ENCODE measurements at regions not wholly inside any gene's neighbourhood (a gene's known extent, or its start where the extent isn't known, plus 50 kb on each side); places are given as distances from the start of the nearest gene placed in this dataset.

DNA sequence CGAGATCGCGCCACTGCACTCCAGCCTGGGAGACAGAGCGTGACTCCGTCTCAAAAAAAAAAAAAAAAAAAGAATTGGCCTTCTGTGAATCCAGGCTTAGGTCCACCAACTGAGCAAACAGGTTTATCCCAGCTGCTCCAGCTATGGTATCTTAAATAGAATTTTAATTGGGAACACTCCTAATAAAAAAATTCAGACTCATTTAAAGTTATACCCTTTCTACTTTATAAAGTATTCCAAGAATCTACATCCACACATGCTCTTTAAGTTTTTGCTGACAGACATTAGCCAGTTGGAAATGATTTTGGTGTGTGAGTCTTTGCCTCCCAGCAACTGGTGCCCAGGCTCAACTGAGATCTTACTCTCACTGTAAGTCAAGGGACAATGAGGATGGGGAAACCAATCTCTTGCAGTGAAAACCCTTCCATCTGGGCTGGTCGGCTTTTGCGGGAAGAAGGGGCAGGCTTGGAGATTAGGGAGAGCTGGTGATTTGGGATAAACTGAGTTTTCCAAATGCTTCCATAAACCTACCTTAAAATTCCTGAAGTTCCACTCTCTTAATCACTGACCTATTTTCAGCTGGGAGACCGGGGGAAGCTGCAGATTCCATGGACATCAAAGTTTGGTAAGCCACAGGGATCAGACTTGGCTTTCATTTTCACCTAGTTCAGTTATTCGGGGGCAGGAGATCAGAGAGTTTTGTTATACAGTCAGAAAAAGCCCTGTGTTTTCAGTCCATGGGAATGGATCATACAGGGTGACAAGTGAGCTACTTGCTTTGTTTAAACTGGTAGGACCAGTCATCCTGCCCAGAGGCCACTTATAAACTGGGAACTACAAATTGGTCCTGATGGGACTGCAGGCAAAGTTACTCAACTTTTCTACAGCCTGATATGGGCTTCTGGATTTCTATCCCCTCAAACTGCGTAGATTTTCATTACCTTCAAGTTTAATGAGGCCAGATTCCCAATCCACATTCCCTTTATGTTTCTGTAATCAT is 89.3 kb upstream of the ZNF746 start:
- no peak overlapping the region for H3K4me3 ChIP-seq (replicated peaks in 1 of 3; ENCODE audit: insufficient read depth in 1 of 3, low read depth in 2 of 3, low read length in 3 of 3)
- no peak overlapping the region for H3K9ac ChIP-seq (ENCODE audit: insufficient read depth, low read depth, low read length)
- DNase-seq (ENCODE audit: low spot score) (no peak), ATAC-seq (no peak), FAIRE-seq (no peak)
- H4K20me1 ChIP-seq (ENCODE audit: insufficient read depth, low read length), result no peaks in the 10 kb centered on the region
- H3K27me3 ChIP-seq (ENCODE audit: control insufficient read depth in 1 of 2, insufficient read depth in 2 of 2, low read length in 2 of 2), result no peaks in the 10 kb centered on the region
- no peak overlapping the region for H2AFZ ChIP-seq (ENCODE audit: low read length)
- BruUV-seq (replicated peaks), result no TSS peak
- intact Hi-C loops (cut with micrococcal nuclease; ENCODE audit: unreplicated experiment), result no loop called here
- H3K4me1 ChIP-seq (ENCODE audit: insufficient read depth, low read length), result no peaks in the 10 kb centered on the region
- POLR2A ChIA-PET, result no interaction called here
- CTCF ChIA-PET (ENCODE audit: low intra/inter-chr PET ratio, low total read pairs), result no interaction called here
- no peak overlapping the region for H3K27ac ChIP-seq (ENCODE audit: extremely low read length, insufficient read depth, low read length)
- no peaks in the 10 kb centered on the region for H3K79me2 ChIP-seq (ENCODE audit: insufficient read depth, low read length)
- in situ Hi-C loops (cut with HindIII; ENCODE audit: extremely low pct_ligation_motif_present, low pct_unique_long_range_greater_than_20kb), result no loop called here
- WGBS (ENCODE audit: low lambda C conversion rate), result 93% methylated on average over 10 of the region's 10 CpGs
- H3K9me3 ChIP-seq (ENCODE audit: low read length), result no peaks in the 10 kb centered on the region
- TF ChIP-seq PRMT3 (CRISPR knock-in tag; IDR thresholded peaks at IDR 0.05; ENCODE audit: borderline replicate concordance, low read depth), result no peak
- TF ChIP-seq ZMYM2 (CRISPR knock-in tag; IDR thresholded peaks at IDR 0.05), result no peak
- no peak for TF ChIP-seq ZBTB34 (CRISPR knock-in tag; IDR thresholded peaks at IDR 0.05)
- TF ChIP-seq CBX2 (IDR thresholded peaks at IDR 0.05; ENCODE audit: low read depth, low read length), result no peak
- TF ChIP-seq CBX2 (CRISPR knock-in tag; IDR thresholded peaks at IDR 0.05; ENCODE audit: low read depth), result no peak
- TF ChIP-seq GPBP1L1 (CRISPR knock-in tag; IDR thresholded peaks at IDR 0.05), result no peak
- no peak for TF ChIP-seq ZZZ3 (CRISPR knock-in tag; IDR thresholded peaks at IDR 0.05; ENCODE audit: borderline replicate concordance)
- TF ChIP-seq HMGXB3 (CRISPR knock-in tag; IDR thresholded peaks at IDR 0.05; ENCODE audit: borderline replicate concordance), result no peak
- H3K4me2 ChIP-seq (ENCODE audit: low read depth, low read length), result no peak overlapping the region
- H3K36me3 ChIP-seq (replicated peaks in 1 of 2; ENCODE audit: control insufficient read depth in 1 of 2, insufficient read depth in 2 of 2, low read length in 2 of 2), result peaks cover 10 to 79% of the 10 kb centered on the region in 2 experiments; a peak in 4 of 5 replicates

All from HepG2 (cell line).